Body of pancreas (tissue), 4 donors: ENCODE measurements at regions not wholly inside any gene's neighbourhood (a gene's known extent, or its start where the extent isn't known, plus 50 kb on each side); places are given as distances from the start of the nearest gene placed in this dataset.

Experiments used
- CTCF ChIP-seq, 7 experiments: fragments of 450-650 bp in 4 of 7; fragments of 200-600 bp in 3 of 7; sonication (generic) in 3 of 7; IDR thresholded peaks; one replicate each; pipeline ENCODE4 v1.5.1; 2016 to 2019; ENCODE audit warnings: antibody characterized with exemption in 7 of 7
- POLR2A ChIP-seq, 3 donors: fragments of 450-650 bp; IDR thresholded peaks; one replicate each; pipeline ENCODE4 v1.6.1; 2016; ENCODE audit warnings: antibody characterized with exemption in 3 of 3, mild to moderate bottlenecking in 2 of 3

DNA sequence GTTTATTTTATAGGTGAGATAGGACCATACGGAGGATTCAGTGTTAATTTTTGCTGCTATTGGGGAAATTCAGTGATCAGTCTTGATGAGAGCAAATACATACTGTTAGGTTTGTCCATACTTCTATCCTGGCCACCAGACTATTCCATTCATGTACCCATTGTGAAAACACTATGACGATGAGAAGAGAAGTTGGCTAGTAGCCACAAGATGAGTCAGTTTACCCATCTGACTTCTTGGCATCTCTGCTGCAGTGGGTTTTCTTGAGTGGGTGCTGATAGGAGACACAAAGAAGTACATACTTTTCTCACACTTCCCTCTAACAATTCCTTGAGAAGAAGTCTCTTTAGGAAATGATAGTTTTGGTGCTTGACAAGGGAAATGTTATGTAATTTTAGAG is 133.1 kb downstream of the TFPI2 start:
- TF ChIP-seq CTCF (IDR thresholded peaks at IDR 0.05), result no peak
- TF ChIP-seq POLR2A (IDR thresholded peaks at IDR 0.05), result no peak
